GM13977 (cell line): ENCODE measurements at regions not wholly inside any gene's neighbourhood (a gene's known extent, or its start where the extent isn't known, plus 50 kb on each side); places are given as distances from the start of the nearest gene placed in this dataset.

Experiments used
- DNase-seq: peaks from one replicate; pipeline ENCODE4 v3.0.0; 2012; ENCODE audit warnings: low spot score
- in situ Hi-C: fragments of 300-500 bp; cut with MboI; formaldehyde crosslinking; loops from one replicate; pipeline ENCODE4 v1.12.0; 2022; ENCODE audit warnings: low sequenced_read_pairs, low pct_unique_long_range_greater_than_20kb, mixed read lengths, inconsistent platforms; ENCODE audit not compliant: unreplicated experiment
- TF ChIP-seq, protein P1 (sequence below): IDR thresholded peaks from 2 replicates; pipeline ENCODE4 v1.5.1; 2012; ENCODE audit warnings: mild to moderate bottlenecking, control low read depth; ENCODE audit not compliant: insufficient read depth; ENCODE audit errors: extremely low read depth, missing control alignments

DNA sequence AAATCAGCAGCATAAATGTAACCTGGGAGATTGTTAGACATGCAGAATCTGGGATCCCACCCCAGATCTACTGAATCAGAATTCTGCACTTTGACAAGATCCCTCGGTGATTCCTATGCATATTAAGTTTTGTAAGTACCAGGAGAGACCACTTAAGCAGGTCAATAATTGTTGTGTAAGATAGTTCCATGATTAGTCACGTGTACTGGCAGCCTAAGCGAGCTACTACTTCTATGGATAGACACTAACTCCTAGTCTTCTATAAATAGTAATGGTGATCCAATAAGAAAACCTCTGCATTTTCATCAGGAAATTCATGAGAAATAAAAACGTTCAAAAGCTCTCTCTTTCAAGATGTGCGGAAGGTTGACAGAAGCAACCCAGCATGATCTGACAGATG lies 988.2 kb upstream of the CHAC2 start:
- TF ChIP-seq, protein P1, sequence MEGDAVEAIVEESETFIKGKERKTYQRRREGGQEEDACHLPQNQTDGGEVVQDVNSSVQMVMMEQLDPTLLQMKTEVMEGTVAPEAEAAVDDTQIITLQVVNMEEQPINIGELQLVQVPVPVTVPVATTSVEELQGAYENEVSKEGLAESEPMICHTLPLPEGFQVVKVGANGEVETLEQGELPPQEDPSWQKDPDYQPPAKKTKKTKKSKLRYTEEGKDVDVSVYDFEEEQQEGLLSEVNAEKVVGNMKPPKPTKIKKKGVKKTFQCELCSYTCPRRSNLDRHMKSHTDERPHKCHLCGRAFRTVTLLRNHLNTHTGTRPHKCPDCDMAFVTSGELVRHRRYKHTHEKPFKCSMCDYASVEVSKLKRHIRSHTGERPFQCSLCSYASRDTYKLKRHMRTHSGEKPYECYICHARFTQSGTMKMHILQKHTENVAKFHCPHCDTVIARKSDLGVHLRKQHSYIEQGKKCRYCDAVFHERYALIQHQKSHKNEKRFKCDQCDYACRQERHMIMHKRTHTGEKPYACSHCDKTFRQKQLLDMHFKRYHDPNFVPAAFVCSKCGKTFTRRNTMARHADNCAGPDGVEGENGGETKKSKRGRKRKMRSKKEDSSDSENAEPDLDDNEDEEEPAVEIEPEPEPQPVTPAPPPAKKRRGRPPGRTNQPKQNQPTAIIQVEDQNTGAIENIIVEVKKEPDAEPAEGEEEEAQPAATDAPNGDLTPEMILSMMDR: no peak
- DNase-seq: no peak
- in situ Hi-C loops: no loop called here

GRCh38 chr2:52776571-52776970 lies 991.0 kb upstream of the CHAC2 start:
- in situ Hi-C loops: no loop called here
- DNase-seq: no peak
- TF ChIP-seq, protein P1: no peak

GRCh38 chr2:52775674-52776073 lies 991.9 kb upstream of the CHAC2 start:
- TF ChIP-seq, protein P1: no peak
- DNase-seq: no peak
- in situ Hi-C loops: no loop called here

DNA sequence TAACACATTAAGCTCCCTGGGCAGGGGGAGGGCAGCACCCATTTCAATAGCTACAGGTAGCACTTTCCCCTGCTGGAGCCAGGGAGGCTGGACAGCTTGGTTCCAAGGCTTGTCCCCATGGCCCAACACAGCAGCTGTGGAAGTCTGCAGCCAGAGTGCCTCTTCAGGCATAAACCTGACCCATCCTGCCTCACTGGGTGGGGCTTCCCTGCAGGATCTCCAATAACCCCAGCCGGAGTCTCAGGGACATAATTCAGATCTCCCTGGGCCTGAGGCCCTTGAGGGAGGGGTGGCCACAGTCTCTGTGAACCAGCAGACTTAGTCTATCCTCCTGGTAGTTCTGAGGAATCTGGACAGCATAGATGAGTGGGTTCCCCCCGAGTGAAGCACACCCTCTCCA lies 1001.9 kb upstream of the CHAC2 start:
- TF ChIP-seq, protein P1: no peak
- DNase-seq: no peak
- in situ Hi-C loops: no loop called here

DNA sequence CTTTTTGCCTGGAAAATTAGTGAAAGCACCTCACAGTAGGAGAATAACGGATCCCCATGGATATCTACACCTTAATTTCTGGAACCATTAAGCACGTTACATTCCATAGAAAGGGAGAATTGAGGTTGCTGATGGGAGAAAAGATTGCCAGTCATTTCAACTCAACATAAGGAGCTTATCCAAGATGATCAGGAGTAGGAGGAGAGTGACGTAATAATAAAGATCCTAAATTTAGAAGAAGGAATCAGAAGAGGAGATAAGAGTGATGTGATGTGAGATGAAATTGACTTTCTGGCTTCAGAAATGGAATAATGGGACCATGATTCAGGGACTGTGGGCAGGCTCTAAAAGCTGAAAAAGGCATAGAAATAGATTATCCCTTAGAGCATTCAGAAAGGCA lies 1017.8 kb upstream of the CHAC2 start:
- TF ChIP-seq, protein P1: no peak
- in situ Hi-C loops: no loop called here
- DNase-seq: no peak

DNA sequence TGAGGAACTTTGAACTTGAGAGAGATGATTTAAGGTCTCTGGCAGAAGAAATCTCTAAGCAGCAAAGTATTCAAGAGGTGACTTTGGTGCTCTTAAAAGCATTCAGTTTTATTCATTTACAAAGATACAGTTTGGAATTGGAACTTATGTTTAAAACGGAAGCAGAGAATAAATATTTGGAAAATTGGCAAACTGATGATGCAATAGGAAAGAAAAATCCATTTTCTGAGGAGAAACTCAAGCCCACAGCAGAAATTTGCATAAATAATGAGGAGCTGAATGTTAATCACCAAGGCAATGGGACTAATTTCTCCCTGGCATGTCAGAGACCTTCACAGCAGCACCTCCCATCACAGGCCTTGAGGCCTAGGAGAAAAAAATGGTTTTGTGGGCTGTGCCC lies 1022.5 kb upstream of the CHAC2 start:
- TF ChIP-seq, protein P1: no peak
- in situ Hi-C loops: no loop called here
- DNase-seq: no peak

- TF ChIP-seq, protein P1: no peak
- in situ Hi-C loops: no loop called here
- no peak for DNase-seq
These were observed 1034.7 kb upstream of the CHAC2 start for GRCh38 chr2:52732849-52733395.
